BJ (cell line): ENCODE measurements at regions not wholly inside any gene's neighbourhood (a gene's known extent, or its start where the extent isn't known, plus 50 kb on each side); places are given as distances from the start of the nearest gene placed in this dataset.

Source experiments
- CTCF ChIA-PET: fragments of 350-600 bp; formaldehyde crosslinking; extraction: SDS; loops from one replicate; lab custom pipeline; 2021; ENCODE audit warnings: antibody characterized with exemption, inconsistent platforms; lab: Yijun Ruan, JAX
- POLR2A ChIA-PET: fragments of 300-600 bp; sonication (Branson Sonifier 250); formaldehyde crosslinking; extraction: SDS; loops from one replicate; lab custom pipeline; 2021; ENCODE audit warnings: antibody characterized with exemption; lab: Charles Lee
- DNase-seq: peaks from one replicate; pipeline ENCODE4 v3.0.0-alpha.2; 2011; ENCODE audit warnings: low read depth
- H3K27me3 ChIP-seq: 2 replicates; pipeline ENCODE4 v1.6.0; 2011; ENCODE audit warnings: low read length; ENCODE audit not compliant: control insufficient read depth, insufficient read depth
- H3K36me3 ChIP-seq: 2 replicates; pipeline ENCODE4 v1.5.1; 2011; ENCODE audit warnings: low read length; ENCODE audit not compliant: control insufficient read depth, insufficient read depth
- H3K4me3 ChIP-seq: 2 replicates; pipeline ENCODE4 v1.5.1; 2011; ENCODE audit warnings: low read depth, mild to moderate bottlenecking, control low read depth, low read length
- TF ChIP-seq, protein P1 (sequence below): IDR thresholded peaks from 2 replicates; pipeline ENCODE4 v1.5.1; 2011; ENCODE audit warnings: low read depth, mild to moderate bottlenecking, control low read depth, inconsistent platforms, low read length, moderate library complexity; ENCODE audit not compliant: insufficient read depth

DNA sequence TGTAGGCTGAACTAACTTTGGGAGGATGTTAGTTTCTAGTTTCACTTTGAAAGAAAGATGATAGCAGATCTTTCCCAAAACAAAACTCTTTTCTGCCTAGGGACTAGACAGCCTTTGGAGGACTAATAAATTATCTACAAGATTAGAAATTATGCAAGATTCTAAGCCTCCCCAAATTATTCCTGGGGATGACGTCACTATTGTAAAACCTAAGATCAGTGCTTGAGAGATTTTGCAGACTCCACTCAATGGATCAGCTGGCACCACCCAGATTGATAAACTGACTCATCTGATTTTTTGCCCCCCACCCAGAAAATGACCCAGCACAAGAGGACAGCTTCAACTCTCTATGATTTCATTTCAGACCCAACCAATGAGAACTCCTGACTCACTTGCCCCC is 1057.9 kb upstream of the DIAPH2 start:
- H3K27me3 ChIP-seq: no peaks in the 10 kb centered on the region
- TF ChIP-seq, protein P1, sequence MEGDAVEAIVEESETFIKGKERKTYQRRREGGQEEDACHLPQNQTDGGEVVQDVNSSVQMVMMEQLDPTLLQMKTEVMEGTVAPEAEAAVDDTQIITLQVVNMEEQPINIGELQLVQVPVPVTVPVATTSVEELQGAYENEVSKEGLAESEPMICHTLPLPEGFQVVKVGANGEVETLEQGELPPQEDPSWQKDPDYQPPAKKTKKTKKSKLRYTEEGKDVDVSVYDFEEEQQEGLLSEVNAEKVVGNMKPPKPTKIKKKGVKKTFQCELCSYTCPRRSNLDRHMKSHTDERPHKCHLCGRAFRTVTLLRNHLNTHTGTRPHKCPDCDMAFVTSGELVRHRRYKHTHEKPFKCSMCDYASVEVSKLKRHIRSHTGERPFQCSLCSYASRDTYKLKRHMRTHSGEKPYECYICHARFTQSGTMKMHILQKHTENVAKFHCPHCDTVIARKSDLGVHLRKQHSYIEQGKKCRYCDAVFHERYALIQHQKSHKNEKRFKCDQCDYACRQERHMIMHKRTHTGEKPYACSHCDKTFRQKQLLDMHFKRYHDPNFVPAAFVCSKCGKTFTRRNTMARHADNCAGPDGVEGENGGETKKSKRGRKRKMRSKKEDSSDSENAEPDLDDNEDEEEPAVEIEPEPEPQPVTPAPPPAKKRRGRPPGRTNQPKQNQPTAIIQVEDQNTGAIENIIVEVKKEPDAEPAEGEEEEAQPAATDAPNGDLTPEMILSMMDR: no peak
- ChIA-PET CTCF (no interaction called here), POLR2A (no interaction called here)
- no peak overlapping the region for H3K4me3 ChIP-seq
- no peak for DNase-seq
- H3K36me3 ChIP-seq: no peaks in the 10 kb centered on the region

DNA sequence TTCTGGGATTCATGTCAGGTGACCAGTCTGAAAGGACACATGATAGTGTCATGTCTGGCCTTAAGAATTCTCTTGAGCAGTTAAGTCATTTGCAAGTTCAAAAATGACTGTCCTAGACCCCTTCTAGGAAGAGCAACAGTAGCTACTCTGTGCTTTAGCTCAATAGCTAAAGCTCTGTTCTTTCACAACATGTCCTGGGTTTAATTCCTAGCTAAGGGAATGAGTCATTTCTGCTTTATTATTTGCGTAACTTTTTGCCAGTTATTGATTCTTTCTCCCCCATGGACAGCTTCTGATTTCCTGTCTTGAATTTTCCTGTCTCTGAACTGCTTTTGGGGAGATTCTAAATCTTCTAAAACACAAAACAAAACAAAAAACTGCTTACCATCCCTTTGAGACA is 1055.8 kb upstream of the DIAPH2 start:
- Histone ChIP-seq H3K27me3 (no peaks in the 10 kb centered on the region), H3K4me3 (no peak overlapping the region), H3K36me3 (no peaks in the 10 kb centered on the region)
- POLR2A ChIA-PET: no interaction called here
- DNase-seq: no peak
- CTCF ChIA-PET: no interaction called here
- TF ChIP-seq, protein P1: no peak

DNA sequence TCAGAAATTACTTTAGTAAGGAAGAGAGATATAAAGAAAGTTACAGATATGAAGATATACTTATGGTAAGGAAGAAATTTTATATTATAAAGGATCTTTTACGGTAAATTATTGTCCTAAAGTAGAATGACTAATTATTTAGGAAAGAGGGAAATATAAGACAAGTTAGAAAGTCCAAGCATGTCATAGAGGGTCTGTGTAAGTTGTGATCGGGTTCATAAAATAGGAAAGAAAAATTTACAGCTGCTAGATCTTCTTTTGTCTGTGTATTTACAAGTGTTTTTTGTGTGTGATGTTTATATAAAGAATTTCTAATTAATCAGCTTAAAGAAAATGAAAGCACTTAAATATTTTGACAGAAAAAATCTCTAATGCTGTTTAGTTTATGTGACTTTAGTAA is 1054.9 kb upstream of the DIAPH2 start:
- no peak for DNase-seq
- TF ChIP-seq, protein P1: no peak
- Histone ChIP-seq H3K36me3 (no peaks in the 10 kb centered on the region), H3K27me3 (no peaks in the 10 kb centered on the region), H3K4me3 (no peak overlapping the region)
- POLR2A ChIA-PET: no interaction called here
- CTCF ChIA-PET: no interaction called here

DNA sequence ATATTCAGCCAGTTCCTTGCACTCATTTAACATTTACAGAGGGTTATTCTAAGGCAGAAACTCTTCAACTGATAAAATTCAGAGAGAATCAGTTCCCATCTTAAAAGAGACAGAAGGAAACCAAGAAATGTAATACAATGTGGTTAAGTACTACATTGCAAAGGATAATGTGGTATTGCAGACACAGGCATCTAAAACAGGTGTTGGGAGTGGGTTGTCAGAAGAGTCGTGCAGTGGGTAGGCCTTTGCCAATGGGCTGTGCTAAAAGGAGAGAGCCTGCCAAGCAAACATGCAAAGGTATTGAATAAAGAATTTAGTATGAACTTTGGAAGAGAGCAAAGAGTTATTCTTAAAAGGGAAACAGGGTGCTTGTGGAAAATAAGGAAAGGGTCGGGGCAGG is 1044.4 kb upstream of the DIAPH2 start:
- POLR2A ChIA-PET: no interaction called here
- Histone ChIP-seq H3K36me3 (no peaks in the 10 kb centered on the region), H3K4me3 (no peak overlapping the region), H3K27me3 (no peaks in the 10 kb centered on the region)
- CTCF ChIA-PET: no interaction called here
- TF ChIP-seq, protein P1: no peak
- DNase-seq: no peak

DNA sequence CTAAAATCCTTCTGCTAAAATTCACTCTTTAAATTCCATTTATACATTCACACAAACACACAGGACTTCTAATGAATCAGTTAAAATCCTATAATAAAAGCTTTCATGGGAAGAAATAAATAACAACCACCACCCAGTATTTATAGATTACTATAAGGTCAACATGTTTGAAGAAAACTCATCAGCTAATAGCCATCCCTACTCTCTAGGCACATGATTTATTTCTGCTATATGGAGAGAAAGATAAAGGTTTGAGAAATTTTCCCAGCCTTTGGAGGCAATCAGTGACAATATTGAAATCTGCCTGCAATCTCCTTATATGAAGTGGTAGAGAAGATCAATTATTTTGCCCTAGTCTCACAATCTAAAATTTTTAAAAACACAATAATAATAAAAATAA is 1038.9 kb upstream of the DIAPH2 start:
- H3K27me3 ChIP-seq: no peaks in the 10 kb centered on the region
- ChIA-PET CTCF (no interaction called here), POLR2A (no interaction called here)
- no peak overlapping the region for H3K4me3 ChIP-seq
- no peak for DNase-seq
- no peaks in the 10 kb centered on the region for H3K36me3 ChIP-seq
- TF ChIP-seq, protein P1: no peak
